ENCODE measurements at regions not wholly inside any gene's neighbourhood (a gene's known extent, or its start where the extent isn't known, plus 50 kb on each side); places are given as distances from the start of the nearest gene placed in this dataset.

GRCh38 chr3:176554791-176555654 is 642.3 kb downstream of the TBL1XR1 start:
- DNase-seq (ENCODE audit: low spot score) = no peak

GRCh38 chr3:176554264-176554663 is 643.0 kb downstream of the TBL1XR1 start:
- DNase-seq (ENCODE audit: low spot score) = no peak

GRCh38 chr3:176526942-176527341 is 670.3 kb downstream of the TBL1XR1 start:
- no peak for DNase-seq (ENCODE audit: low spot score)

- DNase-seq (ENCODE audit: low spot score) = no peak
Observed at GRCh38 chr3:176526225-176526624, 671.1 kb downstream of the TBL1XR1 start.

DNA sequence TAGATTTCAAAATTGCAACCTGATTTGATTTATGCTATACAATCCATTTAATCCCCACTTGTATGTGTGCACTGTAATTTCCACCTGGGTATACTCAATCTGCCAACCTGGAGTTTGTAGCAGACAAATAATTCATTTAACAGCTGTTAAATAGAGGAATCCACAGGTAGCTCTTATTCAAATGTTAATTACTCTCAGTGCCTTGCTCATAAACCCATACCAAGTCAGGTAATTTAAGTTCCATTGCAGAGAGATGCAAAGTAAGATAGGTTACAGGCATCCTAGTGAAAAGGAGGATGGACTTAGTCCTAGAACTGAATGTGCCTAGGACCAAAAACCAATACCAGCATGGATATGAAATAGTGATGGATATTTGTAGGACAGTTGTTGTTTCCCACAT is 674.2 kb downstream of the TBL1XR1 start:
- DNase-seq (ENCODE audit: low spot score) = no peak

DNA sequence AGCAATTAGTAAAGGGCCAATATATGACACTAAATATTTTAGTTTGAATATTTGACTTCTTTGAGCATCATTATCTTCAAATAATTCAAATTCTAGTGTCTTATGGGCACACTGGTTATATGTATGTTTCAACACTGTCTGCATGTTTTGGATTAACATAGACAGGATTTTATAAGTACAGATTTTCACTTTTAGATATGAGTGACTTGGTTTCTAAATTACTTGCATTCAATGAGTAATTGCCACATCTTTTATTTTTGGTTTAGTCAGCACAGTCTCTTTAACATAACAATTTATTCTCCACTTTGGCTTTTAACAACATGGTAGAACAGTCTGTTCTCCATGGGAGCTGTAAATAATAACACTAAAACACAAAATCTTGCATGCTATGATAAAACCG is 674.8 kb downstream of the TBL1XR1 start:
- no peak for DNase-seq (ENCODE audit: low spot score)

GRCh38 chr3:176521531-176522175 is 675.6 kb downstream of the TBL1XR1 start:
- DNase-seq (ENCODE audit: low spot score) = no peak

DNA sequence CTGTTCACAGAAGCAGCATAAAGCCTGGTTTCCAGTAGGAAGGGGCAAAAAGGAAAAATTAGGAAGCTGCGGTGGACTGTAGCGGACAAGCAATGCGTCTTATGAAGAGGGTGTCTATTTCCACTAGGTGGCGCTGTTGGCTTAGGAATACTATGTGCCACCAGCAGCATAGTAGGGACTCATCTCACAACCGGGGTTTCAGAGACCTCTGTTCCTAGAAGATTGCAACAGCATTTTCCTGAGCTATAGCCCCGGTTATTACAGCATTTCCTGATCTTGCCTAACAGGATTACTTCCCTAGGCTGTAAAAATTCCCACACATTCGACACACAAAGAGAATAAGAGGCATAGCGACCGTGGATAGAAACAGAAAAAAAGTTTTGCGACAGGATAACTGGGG is 683.0 kb downstream of the TBL1XR1 start:
- DNase-seq (ENCODE audit: low spot score) = no peak

DNA sequence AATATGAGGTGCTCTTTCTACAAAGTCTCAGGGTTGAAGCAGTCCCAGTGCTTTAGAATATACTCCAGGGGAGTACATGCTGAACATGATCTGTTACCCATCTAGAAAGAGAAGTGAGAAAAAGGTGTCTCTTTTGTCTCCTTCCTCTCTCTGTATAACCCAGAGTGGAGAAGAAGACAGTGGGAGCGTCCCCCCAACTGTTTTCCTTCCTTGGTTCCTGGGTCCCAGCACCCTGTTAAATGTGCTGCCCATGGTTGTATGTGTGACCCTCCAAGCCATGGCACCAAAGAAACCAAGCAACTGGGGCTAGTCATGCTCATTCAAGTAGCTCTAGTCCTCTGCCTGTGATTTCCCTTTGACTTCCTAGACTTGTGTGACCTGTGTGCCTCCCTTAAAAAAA is 683.7 kb downstream of the TBL1XR1 start:
- no peak for DNase-seq (ENCODE audit: low spot score)

GRCh38 chr3:176512037-176512436 is 685.2 kb downstream of the TBL1XR1 start:
- no peak for DNase-seq (ENCODE audit: low spot score)

DNA sequence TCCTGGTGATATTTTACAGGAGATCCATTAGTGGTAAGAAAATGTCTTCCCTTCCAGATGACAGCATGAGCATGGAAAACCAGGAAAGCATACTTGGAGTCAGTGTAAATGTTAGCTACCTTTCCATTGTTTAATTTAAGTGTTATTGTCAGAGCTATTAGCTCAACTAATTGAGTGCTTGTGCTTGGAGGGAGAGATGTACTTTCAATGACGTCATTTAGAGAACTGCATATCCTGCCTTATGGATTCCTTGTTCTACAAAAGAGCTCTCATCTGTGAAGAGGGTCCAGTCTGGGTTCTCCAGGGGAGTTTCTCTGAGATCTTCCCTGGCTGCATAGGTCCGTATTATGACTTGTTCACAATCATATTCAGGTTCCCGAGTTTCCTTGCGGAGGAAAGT is 687.2 kb downstream of the TBL1XR1 start:
- no peak for DNase-seq (ENCODE audit: low spot score)

DNA sequence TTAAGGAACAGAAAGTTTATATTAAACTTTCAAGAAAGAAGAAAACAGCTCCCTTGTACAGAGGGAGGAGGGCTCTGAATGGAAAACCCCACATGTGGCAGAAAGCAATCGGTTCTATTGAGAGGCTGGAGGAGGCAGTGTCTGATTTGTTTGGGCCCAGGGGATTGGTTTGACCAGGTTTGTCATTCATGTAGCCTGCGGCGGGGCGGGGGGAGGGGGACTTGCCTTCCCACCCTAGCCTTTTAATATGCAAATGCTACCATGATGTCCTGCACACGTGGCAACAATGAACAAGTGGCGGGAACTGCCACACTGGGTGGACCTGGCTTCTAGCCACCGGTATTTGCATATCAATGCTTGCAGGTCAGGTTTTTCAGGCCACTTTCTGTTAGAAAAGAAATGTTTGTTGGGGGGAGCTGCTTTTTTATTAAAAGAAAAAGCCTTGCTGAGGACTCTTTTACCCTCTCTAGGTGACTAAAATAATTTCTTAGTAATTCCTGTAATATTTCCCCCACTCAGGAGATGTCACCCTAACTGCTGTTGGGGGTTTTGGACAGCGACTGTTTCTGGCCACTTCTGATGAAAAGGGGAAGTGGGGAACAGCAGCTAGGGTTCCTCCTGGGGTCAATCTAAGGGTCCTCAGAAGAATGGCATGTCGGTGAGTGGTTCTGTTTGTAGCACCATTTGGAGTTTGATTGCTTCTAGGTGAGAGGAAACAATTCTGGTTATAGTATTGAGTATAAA is 691.2 kb downstream of the TBL1XR1 start:
- no peak for DNase-seq (ENCODE audit: low spot score)

DNA sequence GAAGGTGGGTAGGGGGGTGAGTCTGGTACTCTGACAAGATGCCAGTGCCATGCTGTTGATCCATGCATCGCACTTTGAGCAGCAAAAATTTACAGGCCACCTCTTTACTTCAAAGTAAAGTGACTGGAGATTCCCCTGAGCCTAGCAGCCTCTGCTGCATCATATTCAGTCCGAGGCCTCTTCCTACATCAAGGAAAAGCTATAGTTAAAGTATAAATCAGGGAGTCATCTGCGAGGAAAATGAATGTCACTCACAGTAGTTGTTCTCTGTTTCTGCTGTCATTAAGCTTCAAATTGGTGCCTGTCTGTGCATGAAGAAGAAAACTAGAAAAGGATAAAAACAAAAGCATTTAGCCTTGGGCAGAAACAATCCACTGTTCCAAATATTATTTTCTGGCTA is 706.2 kb downstream of the TBL1XR1 start:
- no peak for DNase-seq (ENCODE audit: low spot score)

- DNase-seq (ENCODE audit: low spot score) = no peak
Observed at GRCh38 chr3:176490357-176490756, 706.9 kb downstream of the TBL1XR1 start.

GRCh38 chr3:176479248-176479647 is 718.0 kb downstream of the TBL1XR1 start:
- DNase-seq (ENCODE audit: low spot score) = no peak

DNA sequence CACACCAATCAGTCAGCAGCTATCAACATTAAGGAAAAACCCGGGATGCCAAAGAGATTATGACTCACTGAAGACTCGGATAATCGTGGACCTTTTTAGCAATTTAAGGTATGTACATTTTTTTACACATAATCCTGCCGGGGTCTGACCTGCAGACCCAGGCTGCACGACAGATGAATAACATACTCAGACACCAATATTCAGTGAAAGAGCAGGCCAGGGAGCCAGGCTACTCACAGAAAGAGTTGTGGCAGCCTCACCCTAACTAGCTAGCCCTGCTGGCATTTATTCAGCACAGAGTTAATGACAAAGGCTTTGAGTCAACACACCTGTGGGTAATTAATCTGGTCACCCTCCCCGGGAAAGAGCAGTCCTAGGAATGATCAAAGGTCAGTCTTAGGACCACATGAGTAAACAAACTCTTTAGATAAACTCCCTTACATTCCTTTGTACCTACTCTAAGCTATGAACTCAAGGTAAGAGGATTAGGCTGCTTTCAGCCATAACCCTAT is 727.5 kb downstream of the TBL1XR1 start:
- no peak for DNase-seq (ENCODE audit: low spot score)

GRCh38 chr3:176463610-176464009 is 733.7 kb downstream of the TBL1XR1 start:
- DNase-seq (ENCODE audit: low spot score) = no peak

- no peak for DNase-seq (ENCODE audit: low spot score)
Observed at GRCh38 chr3:176447369-176447768, 749.9 kb downstream of the TBL1XR1 start.

DNA sequence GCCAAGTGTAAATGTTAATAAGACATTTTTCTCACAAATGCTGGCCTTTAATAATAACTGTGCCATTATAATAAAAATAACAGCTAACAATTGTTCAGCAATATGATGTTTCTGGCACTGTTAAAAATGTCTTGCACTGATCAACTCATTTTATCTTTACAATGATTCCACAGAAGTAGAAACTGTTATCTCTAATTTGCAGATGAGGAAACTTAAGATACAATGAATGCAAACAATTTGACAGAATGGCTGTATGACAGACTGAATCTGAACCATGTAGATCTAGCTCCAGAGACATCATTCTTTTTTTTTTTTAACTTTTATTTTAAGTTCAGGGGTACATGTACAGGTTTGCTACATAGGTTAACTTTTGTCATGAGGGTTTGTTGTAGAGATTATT is 755.0 kb downstream of the TBL1XR1 start:
- no peak for DNase-seq (ENCODE audit: low spot score)

DNA sequence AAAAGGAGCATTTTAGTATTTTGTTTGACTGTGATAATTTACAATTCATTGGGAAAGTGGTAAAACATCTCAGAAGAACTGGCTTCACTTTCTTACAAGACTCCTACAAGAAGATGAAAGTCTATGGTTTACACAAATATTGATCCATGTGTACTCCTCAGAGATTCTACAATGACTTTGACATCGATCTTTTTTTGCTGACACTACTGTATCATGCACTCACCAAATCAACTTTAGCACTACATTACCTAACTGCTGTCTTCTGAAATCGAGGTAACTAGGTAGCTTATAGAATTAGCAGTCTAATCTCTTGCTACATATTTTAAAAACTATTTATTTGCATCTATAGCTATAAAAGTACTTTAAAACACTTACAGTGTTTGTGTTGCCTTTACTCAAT is 757.6 kb downstream of the TBL1XR1 start:
- no peak for DNase-seq (ENCODE audit: low spot score)

DNA sequence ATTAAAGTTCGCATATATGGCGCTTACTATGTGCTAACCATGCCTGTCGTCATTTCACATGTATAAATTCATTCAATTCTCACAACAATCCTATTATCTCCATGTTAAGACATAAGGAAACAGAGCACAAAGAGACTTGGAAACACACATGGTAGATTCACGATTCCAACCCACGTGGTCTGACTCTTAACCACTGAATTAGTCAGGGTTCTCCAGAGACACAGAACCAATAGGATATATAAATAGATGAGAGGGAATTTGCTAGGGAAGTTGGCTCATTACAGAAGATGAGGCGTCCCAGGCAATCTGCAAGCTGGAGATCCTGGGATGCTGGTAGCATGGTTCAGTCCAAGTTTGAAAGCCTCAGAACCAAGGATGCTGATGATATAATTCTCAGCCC is 765.3 kb downstream of the TBL1XR1 start:
- no peak for DNase-seq (ENCODE audit: low spot score)

DNA sequence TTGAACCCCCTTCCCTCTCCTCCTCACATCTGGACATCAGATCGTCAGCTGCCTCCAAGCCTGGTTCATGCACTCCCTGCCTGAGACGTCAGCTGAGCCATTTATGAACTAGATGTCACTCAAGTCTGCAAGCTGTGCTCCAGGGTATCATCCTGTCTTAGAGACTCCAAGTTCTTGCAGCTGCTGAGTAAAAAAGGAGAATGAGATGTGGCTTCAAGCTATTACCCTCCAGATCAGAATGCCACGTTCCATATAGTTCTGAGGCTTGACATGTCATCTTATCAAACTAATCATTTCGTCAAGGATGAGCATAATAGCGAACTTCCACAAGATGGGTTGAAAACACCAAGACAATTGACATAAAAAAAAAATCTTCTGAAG is 766.3 kb downstream of the TBL1XR1 start:
- no peak for DNase-seq (ENCODE audit: low spot score)

Data from left forelimb (tissue), 1 donor.